Left lobe of liver (tissue), 2 donors: ENCODE measurements at regions not wholly inside any gene's neighbourhood (a gene's known extent, or its start where the extent isn't known, plus 50 kb on each side); places are given as distances from the start of the nearest gene placed in this dataset.
"Not testable (repeated sequence)": the region's sequence is repeated elsewhere in the genome, so short reads cannot be mapped to it uniquely, and the experiment has no call there.

ENCODE experiments used
- ATAC-seq: fragments of 200-7000 bp; cut with Tn5 transposase; one replicate; pipeline ENCODE4 v1.9.1; 2020; ENCODE audit warnings: mild to moderate bottlenecking, moderate library complexity
- DNase-seq: peaks from one replicate; pipeline ENCODE4 v3.0.0-alpha.2; 2020; ENCODE audit warnings: low spot score
- donor health status: DM: no; HTN: no; CAD: no; lungs with moderate emphysema.
- donor health status: DM: no; HTN: yes; CAD: no.

GRCh38 chr22:22296047-22296446 lies 51.5 kb downstream of the VPREB1 start:
- DNase-seq, ATAC-seq: not testable (repeated sequence)

GRCh38 chr22:22297159-22297793 lies 52.7 kb downstream of the VPREB1 start:
- not testable (repeated sequence) for DNase-seq
- peak; percentile 17 for ATAC-seq

- peak; percentile 100 for ATAC-seq
These were observed 53.4 kb downstream of the VPREB1 start for GRCh38 chr22:22297794-22298653.

DNA sequence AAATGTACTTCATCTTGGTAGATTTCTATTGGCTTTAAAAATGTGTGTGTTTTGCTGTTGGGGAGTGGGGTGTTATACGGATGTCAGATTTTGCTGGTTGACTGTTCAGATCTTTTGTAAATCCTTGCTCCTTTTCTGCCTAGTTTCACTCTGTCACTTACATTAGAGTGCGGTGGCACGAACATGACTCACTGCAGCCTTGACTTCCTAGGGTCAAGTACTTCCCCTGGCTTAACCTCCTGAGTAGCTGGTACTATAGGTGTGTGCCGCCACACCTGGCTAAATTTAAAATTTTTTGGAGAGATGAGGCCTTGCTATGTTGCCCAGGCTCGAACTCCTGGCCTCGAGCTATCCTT lies 54.0 kb downstream of the VPREB1 start:
- DNase-seq, result not testable (repeated sequence)

More at GRCh38 chr22:22297794-22298653, 53.4 kb downstream of the VPREB1 start:
- DNase-seq, result peak; percentile 78

GRCh38 chr22:22300511-22300910 lies 55.9 kb downstream of the VPREB1 start:
- DNase-seq, ATAC-seq: not testable (repeated sequence)

More for the DNA sequence above, 54.0 kb downstream of the VPREB1 start:
- not testable (repeated sequence) for ATAC-seq

DNA sequence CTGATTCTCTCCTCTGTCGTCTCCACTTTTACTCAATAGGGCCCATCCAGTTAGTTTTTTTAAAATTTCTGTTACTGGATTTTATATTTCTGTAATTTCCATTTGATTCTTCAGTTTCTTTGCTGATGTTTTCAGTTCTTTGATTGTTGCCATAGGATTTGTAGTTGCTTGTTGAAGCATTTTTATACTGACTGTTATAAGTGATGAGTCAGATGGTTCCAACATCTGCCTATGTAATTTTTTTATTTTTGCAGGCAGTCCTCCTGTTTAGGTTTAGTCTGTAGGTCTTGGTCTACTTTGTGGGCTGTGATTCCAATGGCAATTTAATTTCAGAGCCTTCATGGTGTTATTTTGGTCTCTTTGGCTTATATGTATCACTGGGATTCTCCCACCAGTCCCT lies 56.4 kb downstream of the VPREB1 start:
- DNase-seq, ATAC-seq: not testable (repeated sequence)

DNA sequence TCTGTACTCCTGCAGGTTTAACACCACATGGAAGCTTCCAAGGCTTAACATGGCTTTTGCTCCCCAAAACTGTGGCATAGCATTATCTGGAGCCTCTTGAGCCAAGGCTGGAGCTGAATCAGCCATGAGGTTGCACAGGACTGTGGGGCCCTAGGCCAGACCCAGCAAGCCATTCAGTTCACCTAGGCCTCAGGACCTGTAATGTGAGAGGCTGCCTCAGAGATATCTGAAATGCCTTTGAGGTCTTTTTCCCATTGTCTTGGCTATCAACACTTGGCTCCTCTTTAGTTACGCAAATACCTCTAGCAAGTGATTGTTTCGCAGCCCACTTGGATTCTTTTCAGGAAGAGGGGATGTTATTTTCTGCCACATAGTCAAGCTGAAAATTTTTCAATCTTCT lies 72.0 kb downstream of the VPREB1 start:
- ATAC-seq (no peak), DNase-seq (no peak)

- no peak for DNase-seq
- ATAC-seq, result no peak
These were observed 74.3 kb downstream of the VPREB1 start for GRCh38 chr22:22318723-22319465.

GRCh38 chr22:22321743-22322611 lies 77.4 kb downstream of the VPREB1 start:
- peak; percentile 66 for DNase-seq
- ATAC-seq, result peak; percentile 95

DNA sequence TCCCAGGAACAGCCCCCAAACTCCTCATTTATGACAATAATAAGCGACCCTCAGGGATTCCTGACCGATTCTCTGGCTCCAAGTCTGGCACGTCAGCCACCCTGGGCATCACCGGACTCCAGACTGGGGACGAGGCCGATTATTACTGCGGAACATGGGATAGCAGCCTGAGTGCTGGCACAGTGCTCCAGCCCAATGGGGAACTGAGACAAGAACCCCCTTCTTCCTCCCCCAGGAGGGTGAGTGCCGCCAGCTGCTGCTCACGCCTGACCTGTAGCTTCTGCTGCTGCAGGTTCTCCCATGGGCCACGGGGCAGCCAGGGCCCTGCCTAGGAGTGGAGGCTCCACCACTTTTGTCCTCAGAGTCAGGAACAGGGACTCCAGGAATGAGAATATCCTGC lies 78.2 kb downstream of the VPREB1 start:
- ATAC-seq (no peak), DNase-seq (no peak)

- ATAC-seq, result peak; percentile 23
- no peak for DNase-seq
These were observed 83.1 kb downstream of the VPREB1 start for GRCh38 chr22:22327723-22328122.

DNA sequence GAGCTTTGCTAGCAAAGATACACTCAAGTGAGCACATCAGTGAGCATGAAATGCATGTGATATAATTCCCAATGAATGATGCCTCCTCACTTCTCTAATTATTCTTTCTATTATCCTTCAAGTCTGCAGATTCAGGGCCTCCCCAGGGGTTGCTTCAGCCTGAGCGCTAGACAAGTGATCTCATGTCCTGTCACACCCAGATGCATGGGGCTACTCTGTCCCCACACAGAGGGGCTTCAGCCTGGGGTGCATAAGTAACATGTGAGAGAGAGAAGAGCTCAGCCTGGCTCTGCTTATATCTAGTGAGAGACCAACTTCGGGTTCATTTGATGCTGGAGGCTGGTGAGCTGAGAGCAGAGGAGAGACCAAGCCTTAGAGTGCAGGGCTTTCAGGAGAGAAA lies 85.2 kb downstream of the VPREB1 start:
- ATAC-seq, result no peak

GRCh38 chr22:22335640-22336039 lies 91.1 kb downstream of the VPREB1 start:
- not testable (repeated sequence) for DNase-seq, ATAC-seq

More for the DNA sequence above, 85.2 kb downstream of the VPREB1 start:
- DNase-seq, result no peak

GRCh38 chr22:22336333-22336732 lies 91.7 kb downstream of the VPREB1 start:
- not testable (repeated sequence) for DNase-seq, ATAC-seq

GRCh38 chr22:22338778-22339177 lies 94.2 kb downstream of the VPREB1 start:
- ATAC-seq, DNase-seq: not testable (repeated sequence)

DNA sequence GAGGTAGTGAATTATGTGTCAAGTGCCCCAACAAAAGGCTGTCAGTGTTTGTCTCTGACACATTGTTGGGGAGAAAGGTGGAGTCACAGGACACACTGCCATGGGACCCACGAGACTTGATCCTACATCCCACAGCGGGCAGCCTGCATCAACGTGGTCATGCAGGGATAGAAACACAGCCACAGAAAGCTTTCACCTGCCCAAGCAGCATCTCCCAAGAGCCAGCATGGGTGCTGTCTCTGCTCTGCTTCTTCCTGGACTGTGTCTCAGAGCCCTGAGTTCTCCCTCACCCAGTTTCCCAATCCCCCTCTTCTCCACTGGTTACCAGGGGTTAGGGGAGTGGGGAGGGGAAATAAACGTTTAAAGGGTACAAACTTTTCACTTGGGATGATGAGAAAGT lies 97.2 kb downstream of the VPREB1 start:
- no peak for DNase-seq
- ATAC-seq, result no peak

- DNase-seq (peak; percentile 66), ATAC-seq (peak; percentile 97)
These were observed 98.4 kb downstream of the VPREB1 start for GRCh38 chr22:22342697-22343580.

DNA sequence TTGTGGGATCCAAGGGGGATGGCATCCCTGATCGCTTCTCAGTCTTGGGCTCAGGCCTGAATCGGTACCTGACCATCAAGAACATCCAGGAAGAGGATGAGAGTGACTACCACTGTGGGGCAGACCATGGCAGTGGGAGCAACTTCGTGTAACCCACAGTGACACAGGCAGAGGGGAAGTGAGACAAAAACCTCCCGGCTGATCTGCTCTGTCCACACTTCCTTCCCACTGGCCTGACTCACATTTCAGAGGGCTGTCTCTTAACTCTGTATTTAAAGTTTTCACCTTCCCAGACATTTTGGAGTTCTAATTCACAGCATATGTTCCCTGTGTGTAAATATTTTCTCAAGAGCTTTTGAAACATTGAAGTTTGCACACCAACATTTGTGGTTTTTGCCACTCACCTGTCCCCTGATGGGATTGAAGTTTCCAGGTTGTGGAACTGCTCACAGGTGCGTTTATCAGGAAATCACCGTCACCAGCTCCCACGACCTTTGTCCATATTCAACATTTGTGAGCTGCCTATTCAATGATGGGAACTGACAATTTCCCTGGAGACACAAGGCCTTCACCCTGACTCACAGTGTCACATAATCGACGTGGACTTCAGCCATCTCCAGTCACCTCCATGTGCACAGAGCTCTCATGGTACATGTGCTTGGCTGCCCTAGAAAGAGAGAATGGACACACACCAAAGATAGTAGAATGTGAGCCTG lies 99.2 kb downstream of the VPREB1 start:
- DNase-seq, result no peak

GRCh38 chr22:22344430-22344829 lies 99.8 kb downstream of the VPREB1 start:
- DNase-seq (no peak), ATAC-seq (no peak)

More for the DNA sequence above, 99.2 kb downstream of the VPREB1 start:
- ATAC-seq, result peak; percentile 31
